Hematopoietic multipotent progenitor cell treated with erythropoietin and hydrocortisone succinate and interleukin-3 and kit ligand, for 4 days (in vitro differentiated cells): ENCODE measurements at regions not wholly inside any gene's neighbourhood (a gene's known extent, or its start where the extent isn't known, plus 50 kb on each side); places are given as distances from the start of the nearest gene placed in this dataset.
"Not testable (repeated sequence)": the region's sequence is repeated elsewhere in the genome, so short reads cannot be mapped to it uniquely, and the experiment has no call there.

Experiments used
- DNase-seq: peaks from one replicate; pipeline ENCODE4 v3.0.0-alpha.2; 2015

DNA sequence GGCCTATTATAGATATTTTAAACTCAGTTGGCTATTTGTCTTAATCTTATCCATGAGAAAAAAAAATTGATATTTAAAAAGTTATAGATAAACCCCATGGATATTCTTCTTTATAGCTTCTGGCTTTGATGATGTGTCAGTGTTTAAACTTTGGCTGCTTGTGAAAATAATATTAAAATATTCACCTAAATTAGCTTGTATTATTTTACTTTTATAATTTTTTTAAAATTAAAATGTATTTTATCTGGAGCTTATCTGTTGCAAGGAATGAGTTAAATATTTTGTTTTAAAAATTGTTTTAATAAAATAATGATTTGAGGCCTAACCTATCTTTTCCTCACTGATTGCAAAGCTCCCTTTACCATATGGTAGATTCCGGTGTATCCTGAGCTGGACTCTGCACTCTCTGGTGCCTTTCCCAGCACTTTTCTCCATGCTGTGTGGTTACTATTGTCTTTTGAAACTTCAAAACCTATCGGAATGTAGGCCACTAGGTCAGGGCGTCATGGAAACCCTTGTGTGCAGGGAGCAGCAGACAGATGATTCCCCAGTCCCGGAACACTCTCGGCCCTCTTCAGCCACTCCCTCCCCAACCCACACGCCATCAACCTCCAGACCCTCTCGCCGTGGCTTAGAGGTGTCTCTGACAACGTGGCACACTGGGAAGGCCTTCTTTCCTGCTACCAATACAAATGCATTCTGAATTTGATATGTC is 252.3 kb upstream of the ATP10A start:
- DNase-seq: no peak

DNA sequence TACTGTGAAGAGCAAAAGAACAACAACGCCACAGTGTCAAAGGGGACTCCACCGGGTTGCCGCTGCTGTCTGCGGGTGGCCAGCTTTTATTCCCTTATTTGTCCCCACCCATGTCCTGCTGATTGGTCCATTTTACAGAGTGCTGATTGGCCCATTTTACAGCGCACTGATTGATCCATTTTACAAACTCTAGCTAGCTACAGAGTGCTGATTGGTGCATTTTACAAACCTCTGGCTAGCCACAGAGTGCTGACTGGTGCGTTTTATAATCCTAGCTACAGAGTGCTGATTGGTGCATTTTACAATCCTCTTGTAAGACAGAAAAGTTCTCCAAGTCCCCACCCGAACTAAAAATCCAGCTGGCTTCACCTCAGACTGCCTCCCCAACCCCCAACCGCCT is 251.0 kb upstream of the ATP10A start:
- DNase-seq: not testable (repeated sequence)

DNA sequence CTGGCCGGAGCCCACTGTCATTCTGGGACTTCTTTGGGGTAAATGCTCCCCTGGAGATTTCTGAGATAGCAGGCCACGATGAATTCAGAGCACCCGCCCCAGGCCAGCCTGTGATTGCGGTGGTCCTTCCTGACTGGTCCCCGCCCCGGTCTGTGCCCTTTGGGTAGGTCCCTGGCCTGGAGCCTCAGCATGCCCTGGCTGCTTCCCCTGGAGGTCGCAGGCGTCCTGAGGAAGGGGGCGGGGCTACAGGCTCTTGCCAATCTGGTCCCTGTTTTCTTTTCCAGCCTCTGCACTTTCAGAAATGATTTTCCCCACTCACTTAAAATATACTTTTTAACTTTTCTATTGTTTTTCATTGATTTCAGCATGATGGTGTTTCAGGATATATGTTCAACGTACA is 250.2 kb upstream of the ATP10A start:
- DNase-seq: no peak

DNA sequence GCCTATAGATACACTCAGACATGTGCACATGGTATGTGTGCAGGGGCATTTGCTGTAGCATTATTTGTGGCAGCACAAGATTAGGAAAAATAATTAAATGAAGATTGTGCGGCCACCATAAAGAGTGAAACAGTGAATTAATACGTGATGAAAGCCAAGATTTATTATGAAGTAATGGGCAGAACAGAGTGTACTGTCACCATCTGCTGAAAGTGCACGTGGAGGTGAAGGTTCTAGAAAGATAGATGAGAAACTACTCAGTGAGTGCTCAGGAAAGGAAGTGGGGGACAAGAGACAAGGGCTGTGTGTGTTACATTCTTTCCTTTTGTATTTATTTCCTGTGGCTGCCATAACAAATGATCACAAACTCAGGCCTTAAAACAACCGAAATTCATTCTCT is 246.1 kb upstream of the ATP10A start:
- DNase-seq: no peak

DNA sequence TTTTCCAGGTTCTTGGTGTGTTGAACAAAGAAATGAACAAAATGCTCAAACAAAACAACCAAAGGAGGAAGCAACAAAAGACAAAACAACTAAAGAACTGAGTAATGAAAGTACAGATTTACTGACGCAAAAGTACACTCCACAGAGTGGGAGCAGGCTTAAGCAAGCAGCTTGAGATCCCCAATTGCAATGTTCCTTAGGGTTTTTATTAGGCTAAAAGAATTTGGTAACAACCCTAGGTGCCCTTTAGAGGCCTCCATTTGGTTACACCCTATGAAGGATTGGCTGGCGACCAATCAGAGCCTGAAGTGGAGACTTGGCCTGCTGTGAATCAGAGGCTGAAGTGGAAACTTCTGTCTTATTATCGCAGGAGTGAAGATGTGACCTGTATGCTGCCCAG is 243.4 kb upstream of the ATP10A start:
- DNase-seq: no peak

DNA sequence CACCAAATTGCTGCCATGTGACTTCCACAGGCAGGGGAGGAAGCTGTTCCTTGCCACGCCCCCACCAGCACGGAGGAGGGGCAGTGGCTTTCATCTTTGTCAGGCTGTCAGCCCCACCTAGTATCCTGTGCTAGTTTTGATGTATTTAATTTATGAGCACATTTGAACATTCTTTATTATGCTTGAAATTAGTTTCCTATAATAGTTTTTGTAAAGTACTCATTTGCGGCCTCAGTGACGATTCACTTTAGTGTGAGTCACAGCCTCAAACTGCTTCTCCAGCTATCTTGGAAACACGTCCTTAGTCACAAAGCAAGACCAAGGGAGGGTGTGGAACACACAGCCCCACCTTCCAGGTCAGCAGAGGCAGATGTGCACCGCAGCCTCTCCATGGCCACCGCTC is 239.9 kb upstream of the ATP10A start:
- DNase-seq: peak; percentile 47

DNA sequence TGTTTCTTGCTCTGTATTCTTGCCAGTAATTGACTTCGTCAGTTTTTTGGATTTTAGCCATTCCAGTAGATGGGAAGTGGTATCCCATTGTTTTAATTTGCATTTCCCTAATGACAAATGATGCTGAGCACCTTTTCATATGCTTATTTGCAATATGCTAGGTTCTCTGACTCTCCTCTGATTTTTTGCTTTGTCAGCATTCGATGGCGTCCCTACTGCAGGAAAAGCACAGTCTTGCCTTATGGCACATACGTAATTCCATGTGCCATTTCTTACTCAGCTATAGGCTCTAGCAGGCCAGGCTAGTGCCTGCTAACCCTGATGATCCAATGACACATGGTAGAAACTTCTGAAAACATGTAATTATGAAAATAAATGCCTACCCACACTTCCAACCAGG is 239.2 kb upstream of the ATP10A start:
- DNase-seq: no peak

DNA sequence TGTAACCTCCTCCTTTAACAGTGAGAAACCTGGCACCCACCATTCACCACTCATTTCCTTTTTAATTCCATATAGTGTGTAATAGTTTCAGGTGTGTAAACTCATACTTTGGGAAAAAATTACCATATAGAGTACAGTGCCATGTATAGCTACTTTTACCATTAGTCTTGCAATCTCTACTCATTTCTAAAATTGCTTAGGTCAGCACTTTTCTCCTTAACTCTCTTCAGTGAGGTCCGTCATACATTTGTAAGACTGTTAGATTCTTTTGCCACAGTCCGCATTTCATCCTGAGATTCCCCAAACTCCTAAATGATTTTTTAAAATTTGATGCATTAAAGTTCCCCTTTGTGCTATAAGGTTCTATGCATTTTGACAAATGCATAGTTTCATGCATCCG is 238.3 kb upstream of the ATP10A start:
- no peak for DNase-seq

DNA sequence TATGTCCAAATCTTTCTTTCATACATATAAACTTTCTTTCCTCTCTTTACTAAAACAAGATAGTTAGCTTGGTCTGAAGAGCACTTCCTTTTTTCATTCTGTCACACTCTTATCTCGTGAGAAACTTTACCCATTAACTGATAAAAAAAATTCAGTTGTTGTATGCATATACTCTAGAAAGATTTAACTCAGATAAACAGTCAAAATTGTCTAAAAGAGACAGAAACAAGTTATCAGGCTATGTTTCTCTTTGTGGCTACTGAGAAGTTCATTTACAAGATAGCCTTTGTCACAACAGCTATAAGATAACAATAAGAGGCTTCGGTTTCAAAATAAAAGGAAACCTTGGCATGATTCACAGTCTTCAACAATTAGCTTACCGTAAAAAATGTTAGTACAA is 235.7 kb upstream of the ATP10A start:
- peak; percentile 79 for DNase-seq

DNA sequence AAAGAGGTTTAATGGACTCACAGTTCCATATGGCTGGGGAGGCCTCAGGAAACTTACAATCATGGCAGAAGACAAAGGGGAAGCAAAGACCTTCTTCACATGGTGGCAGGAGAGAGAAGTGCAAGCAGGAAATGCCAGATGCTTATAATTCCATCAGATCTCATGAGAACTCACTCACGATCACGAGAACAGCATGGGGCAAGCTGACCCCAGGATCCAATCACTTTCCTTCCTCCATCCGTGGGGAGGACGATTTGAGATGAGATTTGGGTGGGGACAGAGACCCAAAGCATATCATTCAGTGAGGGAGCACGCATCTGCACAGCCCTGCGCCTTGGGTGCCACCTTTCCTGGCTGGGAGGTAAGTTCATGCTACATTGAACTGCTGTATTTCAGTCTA is 234.1 kb upstream of the ATP10A start:
- DNase-seq: no peak

DNA sequence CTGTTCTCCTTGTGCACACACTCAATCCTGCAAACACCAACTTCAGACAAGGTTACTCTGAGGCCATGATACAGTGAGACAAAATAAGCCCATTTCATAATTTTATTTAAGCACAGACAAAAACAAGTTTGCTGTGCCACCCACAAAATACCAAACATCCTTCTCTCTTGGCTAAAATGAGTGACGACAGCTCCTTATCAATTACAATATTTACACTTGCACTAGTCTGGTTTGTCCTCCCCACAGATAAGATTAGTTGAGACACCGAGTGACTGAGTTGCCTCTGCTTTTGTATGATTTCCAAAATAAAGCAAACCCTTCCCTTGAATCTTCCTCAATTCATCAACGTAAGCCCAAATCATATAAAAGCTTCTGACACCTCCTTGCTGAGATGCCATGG is 233.5 kb upstream of the ATP10A start:
- peak; percentile 60 for DNase-seq

DNA sequence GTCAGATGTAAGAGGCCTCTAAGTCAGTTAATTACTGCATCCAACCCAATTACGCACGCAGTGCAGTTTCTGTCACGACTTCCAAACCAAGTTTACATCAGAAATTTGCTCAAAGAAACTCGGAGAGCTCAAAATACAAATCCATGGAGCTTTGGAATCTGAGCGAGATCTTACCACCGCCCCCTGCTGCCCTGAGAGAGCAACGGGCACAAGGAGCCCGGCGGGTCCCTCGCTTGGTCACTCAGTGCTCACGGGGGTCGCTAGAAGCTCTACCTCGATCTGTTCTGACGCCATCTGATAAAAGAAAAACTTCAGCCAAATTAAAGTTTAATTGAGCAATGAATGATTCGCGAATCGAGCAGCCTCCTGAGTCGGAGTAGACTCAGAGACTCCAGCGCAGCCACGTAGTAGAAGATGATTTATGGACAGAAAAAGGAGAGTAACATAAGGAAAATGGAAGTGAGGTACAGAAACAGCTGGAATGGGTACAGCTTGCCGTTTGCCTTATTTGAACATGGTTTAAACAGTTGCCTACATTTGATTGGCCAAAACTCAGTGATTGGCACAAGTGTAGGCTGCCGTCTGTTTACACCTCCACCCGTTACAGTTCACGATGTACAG is 232.7 kb upstream of the ATP10A start:
- DNase-seq: peak; percentile 17

DNA sequence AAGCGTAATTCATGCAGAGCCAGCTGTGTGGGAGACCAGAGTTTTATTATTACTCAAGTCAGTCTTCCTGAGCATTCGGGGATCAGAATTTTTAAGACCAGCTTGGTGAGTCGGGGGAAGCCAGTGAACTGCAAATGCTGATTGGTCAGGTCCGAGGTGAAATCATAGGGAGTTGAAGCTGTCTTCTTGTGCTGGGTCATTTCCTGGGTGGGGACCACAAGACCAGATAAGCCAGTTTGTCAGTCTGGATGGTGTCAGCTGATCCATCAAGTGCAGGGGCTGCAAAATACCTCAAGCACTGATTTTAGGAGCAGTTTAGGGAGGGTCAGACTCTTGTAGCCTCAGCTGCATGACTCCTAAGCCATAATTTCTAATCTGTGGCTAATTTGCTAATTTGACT is 228.1 kb upstream of the ATP10A start:
- peak; percentile 54 for DNase-seq

DNA sequence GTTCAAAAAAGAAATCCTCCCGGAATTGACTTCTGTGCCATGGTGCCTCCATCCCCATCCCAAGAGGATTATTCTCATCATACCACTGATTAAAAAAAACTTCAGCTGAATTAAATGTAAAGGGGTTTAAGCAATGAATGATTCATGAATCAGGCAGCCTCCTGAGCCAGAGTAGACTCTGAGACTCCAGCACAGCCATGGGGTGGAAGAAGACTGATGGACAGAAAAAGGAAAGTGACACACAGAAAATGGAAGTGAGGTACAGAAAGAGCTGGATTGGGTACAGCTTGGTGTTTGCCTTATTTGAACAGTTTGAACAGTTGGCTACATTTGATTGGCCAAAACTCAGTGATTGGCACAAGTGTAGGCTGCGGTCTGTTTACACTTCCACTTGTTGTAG is 224.8 kb upstream of the ATP10A start:
- no peak for DNase-seq

DNA sequence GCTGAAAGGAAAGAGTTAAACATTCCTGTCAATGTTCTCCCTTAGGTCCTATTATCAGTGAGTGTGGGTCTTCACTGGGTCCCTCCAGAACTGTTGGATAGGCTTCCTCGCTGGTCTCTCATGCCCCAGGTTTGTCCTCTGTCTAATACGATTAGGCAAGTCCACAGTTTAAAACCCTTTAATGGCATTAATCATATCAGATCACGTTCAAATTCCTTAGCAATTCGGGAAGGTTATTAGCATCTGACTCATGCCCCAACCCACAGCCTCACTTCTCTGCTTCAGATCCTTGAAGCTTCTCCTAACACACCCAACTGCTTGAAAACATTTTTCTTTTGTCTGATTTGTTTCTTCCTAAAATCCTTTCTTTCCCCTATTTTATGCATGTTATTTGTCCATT is 224.3 kb upstream of the ATP10A start:
- no peak for DNase-seq

DNA sequence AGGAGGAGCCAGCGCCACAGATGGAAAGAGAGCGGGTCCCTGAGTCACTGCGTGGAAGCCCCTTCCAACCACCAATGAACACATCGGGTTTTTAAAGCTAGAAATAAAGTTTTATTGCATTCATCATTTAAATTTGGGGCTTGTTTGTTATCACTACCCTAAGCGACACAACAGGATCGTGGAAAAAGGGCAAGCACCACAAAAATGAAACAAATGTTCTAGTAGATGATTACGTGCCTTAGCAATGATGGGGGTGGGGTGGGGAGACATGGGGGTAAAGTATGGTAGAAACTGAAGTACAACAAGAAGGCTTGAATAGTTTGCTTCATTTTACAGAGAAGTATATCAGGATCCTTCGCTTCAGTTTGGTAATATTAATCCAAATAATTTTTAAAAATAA is 221.6 kb upstream of the ATP10A start:
- no peak for DNase-seq

DNA sequence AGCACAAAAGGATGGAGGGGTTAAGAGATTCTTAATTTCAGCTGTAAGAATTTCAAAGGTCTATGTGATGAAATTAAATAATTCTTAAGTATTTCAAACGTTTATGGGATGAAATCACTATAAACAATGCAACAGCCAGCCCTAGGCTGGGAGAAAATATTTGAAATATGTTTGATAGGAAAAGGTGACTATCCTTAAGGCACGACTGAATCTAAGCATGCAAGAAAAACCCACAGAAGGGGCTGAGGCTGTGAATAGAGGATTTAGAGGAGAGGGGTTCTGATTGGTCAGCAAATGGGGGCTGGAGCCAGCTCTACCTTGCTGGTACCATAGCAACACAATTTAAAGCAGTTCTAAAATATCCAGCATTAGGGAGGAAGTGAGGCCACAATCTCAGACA is 220.8 kb upstream of the ATP10A start:
- no peak for DNase-seq

DNA sequence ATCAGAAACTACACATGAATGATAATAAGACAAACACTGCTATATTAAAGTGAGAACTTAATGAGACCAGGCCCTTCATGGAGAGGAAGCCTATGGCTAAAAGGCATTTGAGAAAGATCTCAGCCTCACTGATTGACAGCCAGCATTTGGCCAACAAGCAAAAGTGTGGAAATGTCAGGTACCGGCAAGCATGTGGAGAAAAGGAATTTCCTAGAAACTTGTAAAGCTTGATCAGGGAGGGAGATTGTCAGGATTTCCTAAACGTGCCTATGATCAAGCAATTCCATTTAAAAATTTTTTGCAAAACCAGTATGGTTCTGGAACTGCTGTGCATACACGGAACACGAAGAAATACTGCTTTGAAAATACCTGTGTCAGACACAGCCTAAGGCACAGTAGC is 220.3 kb upstream of the ATP10A start:
- DNase-seq: no peak

DNA sequence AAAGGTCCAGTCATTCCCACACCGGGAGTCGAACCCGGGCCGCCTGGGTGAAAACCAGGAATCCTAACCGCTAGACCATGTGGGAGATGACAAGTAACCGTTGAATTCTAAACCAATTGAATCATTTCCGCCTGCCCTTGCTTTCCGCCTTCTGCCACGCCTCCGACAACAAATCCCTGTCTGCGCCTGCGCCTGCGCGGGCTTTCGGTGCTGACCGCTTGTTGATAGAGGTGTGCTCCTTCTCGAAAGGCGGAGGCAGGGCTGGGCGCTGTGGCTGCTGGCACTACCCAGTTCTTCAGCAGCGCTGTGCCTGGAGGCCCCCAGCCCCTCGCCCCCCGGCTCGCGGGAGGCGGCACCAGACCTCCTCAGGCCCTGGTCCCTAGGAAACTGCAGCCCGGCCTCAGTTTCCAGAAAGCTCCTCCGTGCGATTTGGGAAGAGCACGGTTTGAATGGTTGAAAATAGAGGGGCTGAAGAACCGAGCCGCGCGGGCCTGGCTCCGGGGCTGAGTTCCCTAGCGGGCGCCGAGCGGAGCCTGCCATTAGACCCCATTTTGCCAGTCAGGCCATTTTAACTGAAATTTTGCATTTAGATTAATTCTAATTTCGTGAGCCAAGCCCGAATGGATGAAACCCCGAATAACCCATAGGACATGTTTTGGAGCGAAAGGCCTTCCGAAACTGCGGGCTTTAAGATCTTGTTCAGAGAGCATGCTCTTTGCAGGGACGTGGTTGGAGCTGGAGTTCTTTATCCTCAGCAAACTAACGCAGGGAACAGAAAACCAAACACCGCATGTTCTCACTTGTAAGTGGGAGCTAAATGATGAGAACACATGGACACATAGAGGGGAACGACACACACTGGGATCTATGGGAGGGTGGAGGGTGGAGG is 219.3 kb upstream of the ATP10A start:
- DNase-seq: peak; percentile 98

DNA sequence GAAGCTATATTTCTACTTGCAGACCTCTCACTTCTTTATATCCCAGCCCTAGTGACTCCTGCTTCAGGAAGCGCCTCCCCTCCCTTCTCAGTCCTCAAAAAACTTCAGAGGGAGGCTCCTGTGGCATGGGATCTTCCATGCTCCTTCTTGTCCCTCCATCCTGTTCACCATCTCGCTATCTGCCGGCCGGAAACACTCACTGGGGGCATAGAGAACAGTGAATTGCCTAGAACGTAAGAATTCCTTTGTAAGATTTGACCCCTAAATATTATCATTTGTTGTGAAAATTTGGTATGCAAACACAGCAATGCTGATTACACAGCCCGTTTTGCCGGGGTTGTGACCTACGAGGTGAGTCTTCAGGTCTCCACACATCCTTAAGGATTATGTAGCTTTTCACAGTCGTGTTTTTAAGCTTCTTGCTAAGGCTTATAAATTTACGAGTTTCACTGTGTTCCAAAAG is 218.7 kb upstream of the ATP10A start:
- DNase-seq: no peak

DNA sequence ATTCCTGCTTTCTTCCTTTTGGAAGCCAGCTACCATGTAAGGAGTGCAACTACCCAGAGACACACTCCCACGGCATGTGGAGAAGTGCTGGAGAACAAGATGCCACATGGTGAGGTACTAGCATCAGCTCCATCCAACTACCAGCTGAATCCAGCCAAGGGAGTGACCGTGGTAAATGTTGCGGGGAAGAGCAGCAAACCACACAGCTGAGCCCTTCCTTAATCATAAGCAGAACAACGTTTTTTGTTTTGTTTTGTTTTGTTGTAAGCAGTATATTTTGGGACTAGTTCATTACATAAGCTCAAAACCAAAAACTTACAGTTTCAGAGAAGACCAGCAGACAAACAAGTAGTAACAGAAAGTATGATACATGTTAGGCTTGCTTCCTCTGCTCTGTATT is 212.6 kb upstream of the ATP10A start:
- no peak for DNase-seq

DNA sequence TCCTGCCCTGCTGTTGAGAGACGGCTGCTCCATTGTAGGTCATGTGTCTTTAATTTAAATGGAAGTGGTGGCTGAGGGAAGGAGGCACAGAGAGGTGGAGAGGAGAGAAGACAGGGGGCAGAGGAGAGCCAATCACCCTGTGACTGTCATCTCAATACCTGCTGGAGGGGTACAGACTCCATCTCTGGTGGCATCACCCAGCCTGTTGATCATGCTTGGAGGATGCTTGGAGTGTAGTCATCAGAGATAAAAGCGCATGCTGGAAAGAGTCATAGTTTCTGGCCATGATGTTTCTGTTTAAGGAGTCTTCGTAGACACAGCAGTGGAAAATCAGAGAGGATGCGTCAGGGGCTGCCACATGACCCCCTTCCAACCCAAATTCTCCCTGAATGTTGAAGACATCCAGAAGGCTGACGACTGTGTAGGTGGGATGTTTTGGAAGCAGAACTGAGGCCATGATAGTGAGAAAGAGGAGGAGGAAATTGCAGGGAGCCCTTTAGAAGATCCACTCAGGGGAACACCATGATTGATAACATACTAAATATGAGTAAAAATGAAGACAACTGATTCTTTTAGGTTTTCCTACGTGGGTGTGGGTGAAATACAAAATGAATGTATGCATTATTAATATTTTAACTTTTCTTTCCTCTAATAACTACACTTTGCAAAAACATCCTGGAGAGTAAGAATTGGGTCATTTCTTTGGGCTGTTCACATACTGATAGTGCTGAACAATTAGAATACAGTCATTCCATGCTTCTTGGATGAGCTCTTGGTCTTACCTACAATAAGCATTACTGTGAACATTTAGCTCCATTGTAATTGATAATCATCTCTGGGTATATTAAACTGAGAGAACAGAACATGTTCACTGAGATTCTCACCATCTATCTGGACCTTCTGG is 210.6 kb upstream of the ATP10A start:
- DNase-seq: no peak

DNA sequence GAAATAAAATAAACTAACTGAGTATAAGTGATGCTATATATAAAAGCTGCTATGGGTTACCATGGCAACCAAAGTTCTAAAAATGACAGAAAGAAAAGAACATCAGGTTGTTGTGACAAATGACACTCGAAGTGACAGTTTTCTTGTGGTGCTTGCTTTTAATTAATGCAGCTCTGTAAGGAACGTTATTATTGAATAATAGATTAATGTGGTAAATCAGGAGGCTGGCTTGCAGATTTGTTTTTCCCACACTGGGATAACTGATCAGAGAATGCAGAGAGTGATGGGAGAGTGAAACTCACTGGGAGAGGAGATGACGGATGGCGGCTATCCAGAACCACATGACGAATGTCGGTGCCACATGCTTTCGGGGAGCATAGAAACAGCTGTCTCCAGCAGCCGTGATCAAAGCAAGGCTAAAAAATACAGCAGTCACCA is 207.0 kb upstream of the ATP10A start:
- DNase-seq: no peak
